ENCODE measurements at regions not wholly inside any gene's neighbourhood (a gene's known extent, or its start where the extent isn't known, plus 50 kb on each side); places are given as distances from the start of the nearest gene placed in this dataset.
A peak's percentile ranks its signal among the peaks of the same experiment; 100 is the strongest.

- Histone ChIP-seq H3K9ac (no peak overlapping the region), H3K36me3 (replicated peaks in 1 of 2; ENCODE audit: control insufficient read depth in 1 of 2, insufficient read depth in 2 of 2, low read length in 1 of 2) (no peaks in the 10 kb centered on the region), H3K27ac (ENCODE audit: low read depth in 2 of 2, low read length in 1 of 2) (no peak overlapping the region), H3K27me3 (ENCODE audit: insufficient read depth) (no peaks in the 10 kb centered on the region), H3K4me1 (ENCODE audit: control insufficient read depth in 1 of 2, insufficient read depth in 2 of 2, low read depth in 1 of 2, low read length in 1 of 2) (no peaks in the 10 kb centered on the region; a peak in 1 of 4 replicates), H2AFZ (ENCODE audit: low read depth) (no peak overlapping the region), H3K9me3 (no peaks in the 10 kb centered on the region), H3K4me3 (ENCODE audit: low read depth in 2 of 2, low read length in 1 of 2) (no peak overlapping the region), H3F3A (replicated peaks; ENCODE audit: insufficient read depth) (no peaks in the 10 kb centered on the region), H4K20me1 (ENCODE audit: insufficient read depth) (no peaks in the 10 kb centered on the region), H3K9me2 (no peaks in the 10 kb centered on the region), H3K79me2 (ENCODE audit: insufficient read depth) (no peaks in the 10 kb centered on the region), H3K4me2 (no peak overlapping the region)
- ChIA-PET POLR2A (no interaction called here), CTCF (no interaction called here)
- DNase-seq, result no peak
- no peak for TF ChIP-seq USF2 (IDR thresholded peaks at IDR 0.05; ENCODE audit: borderline replicate concordance, low read depth, low read length)
- TF ChIP-seq FOSL2 (IDR thresholded peaks at IDR 0.05; ENCODE audit: borderline replicate concordance, low read depth), result no peak
- TF ChIP-seq YY1 (IDR thresholded peaks at IDR 0.05; ENCODE audit: low read depth), result no peak
- no peak for TF ChIP-seq CTCF (IDR thresholded peaks at IDR 0.05)
- no peak for TF ChIP-seq RAD21 (IDR thresholded peaks at IDR 0.05; ENCODE audit: low read length)
- TF ChIP-seq RCOR1 (IDR thresholded peaks at IDR 0.05; ENCODE audit: low read length), result no peak
- no peak for TF ChIP-seq POLR2AphosphoS5 (IDR thresholded peaks at IDR 0.05; ENCODE audit: low read depth, low read length)
- no peak for TF ChIP-seq SIN3A (IDR thresholded peaks at IDR 0.05; ENCODE audit: borderline replicate concordance, low read depth, low read length)
- TF ChIP-seq USF1 (IDR thresholded peaks at IDR 0.05; ENCODE audit: borderline replicate concordance, low read depth), result no peak
- 30% methylated on average over 1 of the region's 1 CpG for WGBS (ENCODE audit: low lambda C conversion rate)
These were observed 308.9 kb upstream of the LRRC7 start for GRCh38 chr1:69258842-69259241.

- 44% methylated on average over 3 of the region's 3 CpGs for WGBS (ENCODE audit: low lambda C conversion rate)
- H3K9me3 ChIP-seq, result no peaks in the 10 kb centered on the region
- no peak overlapping the region for H3K4me2 ChIP-seq
- H3K9me2 ChIP-seq, result no peaks in the 10 kb centered on the region
- no peaks in the 10 kb centered on the region for H3K79me2 ChIP-seq (ENCODE audit: insufficient read depth)
- no peaks in the 10 kb centered on the region for H3F3A ChIP-seq (replicated peaks; ENCODE audit: insufficient read depth)
- no peak overlapping the region for H2AFZ ChIP-seq (ENCODE audit: low read depth)
- no peaks in the 10 kb centered on the region for H3K36me3 ChIP-seq (replicated peaks in 1 of 2; ENCODE audit: control insufficient read depth in 1 of 2, insufficient read depth in 2 of 2, low read length in 1 of 2)
- no peak overlapping the region for H3K27ac ChIP-seq (ENCODE audit: low read depth in 2 of 2, low read length in 1 of 2)
- H4K20me1 ChIP-seq (ENCODE audit: insufficient read depth), result no peaks in the 10 kb centered on the region
- CTCF ChIA-PET, result interaction anchor here (1.1 kb wide), 1 partner anchor 13 kb away, joined by 3 read pairs; no protein-coding TSS in a partner anchor
- H3K4me3 ChIP-seq (ENCODE audit: low read depth in 2 of 2, low read length in 1 of 2), result no peak overlapping the region
- no peaks in the 10 kb centered on the region for H3K27me3 ChIP-seq (ENCODE audit: insufficient read depth)
- TF ChIP-seq TEAD4 (IDR thresholded peaks at IDR 0.05; ENCODE audit: borderline replicate concordance, insufficient read depth), result no peak
- POLR2A ChIA-PET, result no interaction called here
- DNase-seq, result peak; percentile 4
- no peak overlapping the region for H3K9ac ChIP-seq
- H3K4me1 ChIP-seq (ENCODE audit: control insufficient read depth in 1 of 2, insufficient read depth in 2 of 2, low read depth in 1 of 2, low read length in 1 of 2), result peaks cover 0 to 2% of the 10 kb centered on the region in 2 experiments; a peak in 2 of 4 replicates
These were observed 303.8 kb upstream of the LRRC7 start for GRCh38 chr1:69263921-69264391.

All from SK-N-SH (cell line).